HPDE6-E6E7 (cell line): ENCODE measurements at regions not wholly inside any gene's neighbourhood (a gene's known extent, or its start where the extent isn't known, plus 50 kb on each side); places are given as distances from the start of the nearest gene placed in this dataset.
"Not testable (repeated sequence)": the region's sequence is repeated elsewhere in the genome, so short reads cannot be mapped to it uniquely, and the experiment has no call there.

ENCODE experiments used
- DNase-seq: peaks from one replicate; pipeline ENCODE4 v3.0.0; 2011; ENCODE audit warnings: missing footprints; ENCODE audit errors: extremely low spot score

- DNase-seq: no peak
These were observed 101.7 kb downstream of the BMS1 start for GRCh38 chr10:42883993-42884983.

GRCh38 chr10:42885491-42886270 lies 103.1 kb downstream of the BMS1 start:
- DNase-seq: no peak

- no peak for DNase-seq
These were observed 105.3 kb downstream of the BMS1 start for GRCh38 chr10:42887734-42888503.

GRCh38 chr10:42888504-42889095 lies 106.0 kb downstream of the BMS1 start:
- no peak for DNase-seq

- no peak for DNase-seq
These were observed 114.1 kb downstream of the BMS1 start for GRCh38 chr10:42896735-42897134.

- DNase-seq: no peak
These were observed 115.7 kb downstream of the BMS1 start for GRCh38 chr10:42898037-42898960.

GRCh38 chr10:42899036-42899435 lies 116.4 kb downstream of the BMS1 start:
- DNase-seq: no peak

GRCh38 chr10:42900346-42900745 lies 117.8 kb downstream of the BMS1 start:
- not testable (repeated sequence) for DNase-seq

GRCh38 chr10:42911359-42911758 lies 128.8 kb downstream of the BMS1 start:
- DNase-seq: no peak

- no peak for DNase-seq
These were observed 134.4 kb downstream of the BMS1 start for GRCh38 chr10:42916974-42917373.

- DNase-seq: no peak
These were observed 135.2 kb downstream of the BMS1 start for GRCh38 chr10:42917821-42918220.

GRCh38 chr10:42921951-42922350 lies 139.4 kb downstream of the BMS1 start:
- no peak for DNase-seq

- no peak for DNase-seq
These were observed 141.9 kb downstream of the BMS1 start for GRCh38 chr10:42924484-42924883.

GRCh38 chr10:42926843-42927242 lies 144.2 kb downstream of the BMS1 start:
- no peak for DNase-seq

GRCh38 chr10:42928064-42928463 lies 145.5 kb downstream of the BMS1 start:
- DNase-seq: no peak

- no peak for DNase-seq
These were observed 146.6 kb downstream of the BMS1 start for GRCh38 chr10:42929236-42929635.

GRCh38 chr10:42929993-42930392 lies 146.9 kb upstream of the RET start:
- no peak for DNase-seq

- DNase-seq: no peak
These were observed 146.2 kb upstream of the RET start for GRCh38 chr10:42930516-42931192.

- no peak for DNase-seq
These were observed 144.8 kb upstream of the RET start for GRCh38 chr10:42932116-42932515.
